Kidney epithelial cell (primary cell): ENCODE measurements at regions not wholly inside any gene's neighbourhood (a gene's known extent, or its start where the extent isn't known, plus 50 kb on each side); places are given as distances from the start of the nearest gene placed in this dataset.

Source experiments
- DNase-seq: peaks from one replicate; pipeline ENCODE4 v3.0.0-alpha.2; 2010; ENCODE audit warnings: low read depth
- H3K27me3 ChIP-seq: 2 replicates; pipeline ENCODE4 v1.6.0; 2011; ENCODE audit warnings: low read length; ENCODE audit not compliant: control insufficient read depth, insufficient read depth
- H3K36me3 ChIP-seq: 2 replicates; pipeline ENCODE4 v1.5.1; 2011; ENCODE audit warnings: low read length; ENCODE audit not compliant: control insufficient read depth, insufficient read depth
- H3K4me3 ChIP-seq: 2 replicates; pipeline ENCODE4 v1.5.1; 2011; ENCODE audit warnings: low read depth, mild to moderate bottlenecking, control low read depth, low read length
- TF ChIP-seq, protein P1 (sequence below): IDR thresholded peaks from 2 replicates; pipeline ENCODE4 v1.5.1; 2011; ENCODE audit warnings: mild to moderate bottlenecking, moderate library complexity, low read length, control low read depth, inconsistent platforms; ENCODE audit not compliant: insufficient read depth, poor library complexity, severe bottlenecking

DNA sequence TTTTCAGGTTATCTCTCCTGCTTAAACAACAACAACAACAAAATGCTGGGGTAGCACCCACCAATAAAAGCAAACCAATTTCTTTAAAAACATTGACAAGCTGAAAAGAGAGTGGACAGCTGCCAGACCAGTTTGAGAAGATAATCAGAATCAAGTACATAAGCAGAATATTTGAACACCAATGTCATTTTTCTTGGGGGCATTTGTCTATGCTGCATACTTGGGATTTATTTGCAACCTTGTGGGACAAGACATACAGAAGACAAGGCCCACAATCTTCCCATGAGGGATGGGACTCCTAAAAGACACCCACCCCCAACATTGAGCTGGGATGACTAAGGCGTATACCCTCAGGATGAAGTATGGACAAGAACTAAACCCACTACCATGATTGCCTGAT lies 62.2 kb upstream of the NXPH2 start:
- no peak for DNase-seq
- H3K4me3 ChIP-seq, result no peak overlapping the region
- no peaks in the 10 kb centered on the region for H3K36me3 ChIP-seq
- TF ChIP-seq, protein P1, sequence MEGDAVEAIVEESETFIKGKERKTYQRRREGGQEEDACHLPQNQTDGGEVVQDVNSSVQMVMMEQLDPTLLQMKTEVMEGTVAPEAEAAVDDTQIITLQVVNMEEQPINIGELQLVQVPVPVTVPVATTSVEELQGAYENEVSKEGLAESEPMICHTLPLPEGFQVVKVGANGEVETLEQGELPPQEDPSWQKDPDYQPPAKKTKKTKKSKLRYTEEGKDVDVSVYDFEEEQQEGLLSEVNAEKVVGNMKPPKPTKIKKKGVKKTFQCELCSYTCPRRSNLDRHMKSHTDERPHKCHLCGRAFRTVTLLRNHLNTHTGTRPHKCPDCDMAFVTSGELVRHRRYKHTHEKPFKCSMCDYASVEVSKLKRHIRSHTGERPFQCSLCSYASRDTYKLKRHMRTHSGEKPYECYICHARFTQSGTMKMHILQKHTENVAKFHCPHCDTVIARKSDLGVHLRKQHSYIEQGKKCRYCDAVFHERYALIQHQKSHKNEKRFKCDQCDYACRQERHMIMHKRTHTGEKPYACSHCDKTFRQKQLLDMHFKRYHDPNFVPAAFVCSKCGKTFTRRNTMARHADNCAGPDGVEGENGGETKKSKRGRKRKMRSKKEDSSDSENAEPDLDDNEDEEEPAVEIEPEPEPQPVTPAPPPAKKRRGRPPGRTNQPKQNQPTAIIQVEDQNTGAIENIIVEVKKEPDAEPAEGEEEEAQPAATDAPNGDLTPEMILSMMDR, result no peak
- H3K27me3 ChIP-seq, result no peaks in the 10 kb centered on the region

DNA sequence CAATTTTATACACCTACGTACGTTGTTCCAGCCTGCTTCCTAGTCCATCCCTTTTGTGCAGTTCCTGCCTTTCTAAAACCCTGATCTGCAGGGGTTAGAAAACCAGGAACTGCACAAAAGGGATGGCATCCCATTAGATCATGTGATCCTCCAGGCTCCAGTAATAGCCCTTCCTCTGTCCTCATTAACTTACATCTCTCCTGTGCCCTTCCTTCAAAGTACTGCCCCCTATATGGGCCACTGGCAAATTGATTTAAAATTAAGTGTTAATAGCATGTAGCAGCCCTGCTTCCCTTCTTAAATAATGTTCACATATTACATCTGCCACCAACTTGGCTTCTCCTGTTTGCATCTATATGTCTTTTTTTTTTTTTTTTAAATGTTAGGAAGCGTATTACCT lies 61.3 kb upstream of the NXPH2 start:
- DNase-seq, result no peak
- no peaks in the 10 kb centered on the region for H3K27me3 ChIP-seq
- TF ChIP-seq, protein P1, result no peak
- no peaks in the 10 kb centered on the region for H3K36me3 ChIP-seq
- H3K4me3 ChIP-seq, result no peak overlapping the region

DNA sequence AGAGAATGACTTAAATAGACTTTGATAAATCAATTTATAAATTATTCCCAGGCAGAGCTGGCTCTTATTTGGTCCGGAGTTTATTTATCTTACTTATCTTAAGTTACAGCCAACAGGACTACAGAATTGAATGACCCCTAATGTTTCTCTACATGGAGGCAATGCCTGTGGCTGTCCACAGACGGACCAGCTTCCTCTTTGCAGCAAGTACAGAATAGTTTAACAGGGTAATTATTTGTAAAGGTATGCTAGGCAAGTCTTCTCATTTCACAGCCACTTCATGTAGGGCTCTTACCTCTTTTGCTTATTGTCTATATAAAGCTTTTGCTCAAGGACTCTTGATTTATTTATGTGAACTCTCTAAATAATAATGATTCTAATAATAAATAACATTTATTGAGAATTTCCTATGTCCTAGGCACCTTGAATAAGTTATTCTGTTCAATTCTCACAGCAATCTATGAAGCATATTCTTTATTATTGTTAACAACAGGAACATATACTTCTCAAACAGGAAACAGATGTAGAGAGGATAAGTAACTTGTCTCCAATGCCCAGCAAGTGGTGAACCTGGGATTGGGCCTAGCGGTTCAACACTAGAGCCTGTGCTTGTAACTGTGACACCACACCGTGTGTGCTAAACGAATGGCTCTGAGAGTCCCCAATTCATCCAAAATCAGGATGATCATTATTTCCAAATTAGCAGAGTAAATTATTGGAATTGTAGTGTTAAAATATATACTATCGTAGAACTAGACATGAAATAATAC lies 58.8 kb upstream of the NXPH2 start:
- TF ChIP-seq, protein P1, result no peak
- Histone ChIP-seq H3K27me3 (no peaks in the 10 kb centered on the region), H3K4me3 (no peak overlapping the region), H3K36me3 (no peaks in the 10 kb centered on the region)
- no peak for DNase-seq

DNA sequence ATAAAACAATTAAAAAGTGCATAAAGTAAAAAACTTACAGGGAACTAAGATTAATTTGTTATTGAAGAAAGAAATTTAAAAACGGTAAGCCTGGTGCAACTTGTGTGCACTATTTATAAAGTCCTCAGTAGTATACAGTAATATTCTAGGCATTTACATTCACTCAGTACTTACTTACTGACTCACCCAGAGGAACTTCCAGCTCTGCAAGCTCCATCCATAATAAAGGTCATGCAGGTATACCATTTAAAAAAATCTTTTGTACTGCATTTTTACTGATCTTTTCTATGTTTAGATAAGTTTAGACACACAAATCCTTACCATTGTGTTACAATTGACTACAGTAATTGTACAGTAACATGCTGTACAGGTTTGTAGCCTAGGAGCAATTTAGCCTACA lies 51.5 kb upstream of the NXPH2 start:
- Histone ChIP-seq H3K36me3 (no peaks in the 10 kb centered on the region), H3K4me3 (no peak overlapping the region), H3K27me3 (no peaks in the 10 kb centered on the region)
- no peak for DNase-seq
- TF ChIP-seq, protein P1, result no peak

DNA sequence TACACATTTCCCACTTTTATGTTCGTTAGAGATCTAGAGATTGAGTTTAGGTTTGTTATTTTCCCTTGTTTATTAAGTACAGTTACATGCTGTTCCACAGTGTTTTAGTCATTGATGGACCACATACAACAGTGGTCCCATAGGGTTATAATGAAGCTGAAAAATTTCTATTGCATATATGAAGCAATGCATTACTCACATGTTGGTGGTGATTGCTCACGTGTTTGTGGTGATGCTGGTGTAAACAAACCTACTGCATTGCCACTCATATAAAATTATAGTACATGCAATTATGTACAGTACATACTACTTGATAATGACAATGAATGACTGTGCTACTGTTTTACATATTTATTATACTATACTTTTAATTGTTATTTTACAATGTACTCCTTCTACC lies 51.0 kb upstream of the NXPH2 start:
- DNase-seq, result no peak
- TF ChIP-seq, protein P1, result no peak
- Histone ChIP-seq H3K27me3 (no peaks in the 10 kb centered on the region), H3K4me3 (no peak overlapping the region), H3K36me3 (no peaks in the 10 kb centered on the region)

DNA sequence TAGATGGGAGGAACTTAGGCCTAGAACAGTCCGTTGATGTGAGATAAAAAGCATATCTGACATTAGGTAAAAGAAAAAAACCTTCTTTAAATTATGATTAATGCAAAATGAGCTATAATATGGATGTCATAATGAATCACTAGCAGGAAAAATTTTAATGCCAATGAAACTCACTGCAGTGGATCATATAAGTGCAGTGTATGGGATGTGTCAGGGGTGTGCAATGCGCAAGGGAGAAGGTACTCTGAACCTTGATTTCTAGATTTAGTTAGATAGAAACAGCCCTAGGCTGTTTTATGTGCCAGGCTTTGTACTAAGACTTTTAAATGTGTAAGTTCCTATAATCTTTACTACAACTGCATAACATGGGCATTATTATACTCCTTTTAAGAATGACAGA lies 50.4 kb upstream of the NXPH2 start:
- no peak for DNase-seq
- H3K36me3 ChIP-seq, result no peaks in the 10 kb centered on the region
- no peak overlapping the region for H3K4me3 ChIP-seq
- no peaks in the 10 kb centered on the region for H3K27me3 ChIP-seq
- TF ChIP-seq, protein P1, result no peak
